ENCODE measurements at regions not wholly inside any gene's neighbourhood (a gene's known extent, or its start where the extent isn't known, plus 50 kb on each side); places are given as distances from the start of the nearest gene placed in this dataset.

DNA sequence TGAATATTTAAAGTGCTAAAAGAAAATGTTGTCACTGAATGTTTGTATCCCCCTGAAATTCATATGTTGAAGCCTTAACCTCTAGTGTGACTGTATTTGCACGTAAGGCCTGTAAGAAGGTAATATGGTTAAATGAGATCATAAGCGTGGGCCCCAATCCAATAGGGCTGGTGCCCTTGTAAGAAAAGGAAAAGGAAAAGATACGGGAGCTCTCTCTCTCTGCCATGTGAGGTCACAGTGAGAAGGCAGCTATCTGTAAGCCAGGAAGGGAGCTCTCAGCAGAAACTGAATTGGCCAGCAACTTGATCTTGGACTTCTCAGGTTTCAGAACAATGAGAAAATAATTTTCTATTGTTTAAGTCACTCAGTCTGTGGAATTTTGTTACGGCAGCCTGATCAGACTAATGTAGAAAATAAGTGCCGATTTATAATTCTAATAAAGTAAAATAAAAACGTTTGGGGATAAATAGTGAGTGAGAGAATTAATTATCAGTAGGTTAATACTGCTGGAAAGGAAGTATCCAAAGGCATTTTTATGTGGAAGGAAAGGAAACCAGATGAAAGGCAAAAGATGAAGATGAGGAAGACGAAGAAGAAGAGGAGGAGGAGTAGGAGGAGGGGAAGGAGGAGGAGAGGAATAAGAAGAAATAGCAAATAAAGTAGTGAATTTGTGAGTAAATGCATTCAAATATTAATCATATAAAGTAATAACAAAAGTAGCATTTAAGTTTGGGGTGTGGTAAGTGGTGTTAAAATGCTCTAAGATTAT, 188.5 kb upstream of the KRR1 start:
- no peak for TF ChIP-seq GATA2 (IDR thresholded peaks at IDR 0.05; ENCODE audit: low read depth, low read length)
- TF ChIP-seq GATA3 (IDR thresholded peaks at IDR 0.05; ENCODE audit: low read depth, low read length) = no peak

DNA sequence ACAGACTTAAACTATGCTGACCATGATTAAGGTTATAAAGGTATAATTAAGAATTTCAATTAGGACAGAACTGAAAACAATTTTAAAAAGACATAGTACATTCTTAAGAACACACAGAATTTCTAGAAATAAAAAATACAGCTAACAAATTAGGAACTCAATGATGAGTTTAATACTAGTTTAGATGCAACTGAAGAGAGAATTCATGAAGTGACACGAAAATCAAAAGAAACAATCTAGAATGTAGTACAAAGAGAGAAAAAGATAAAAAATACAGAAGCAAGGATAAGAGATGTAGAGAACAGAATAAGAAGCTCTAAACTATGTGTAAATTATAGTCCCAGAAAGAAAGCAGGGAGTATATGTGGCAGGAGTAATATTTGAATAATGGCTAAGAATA, 187.8 kb upstream of the KRR1 start:
- TF ChIP-seq GATA3 (IDR thresholded peaks at IDR 0.05; ENCODE audit: low read depth, low read length) = no peak

DNA sequence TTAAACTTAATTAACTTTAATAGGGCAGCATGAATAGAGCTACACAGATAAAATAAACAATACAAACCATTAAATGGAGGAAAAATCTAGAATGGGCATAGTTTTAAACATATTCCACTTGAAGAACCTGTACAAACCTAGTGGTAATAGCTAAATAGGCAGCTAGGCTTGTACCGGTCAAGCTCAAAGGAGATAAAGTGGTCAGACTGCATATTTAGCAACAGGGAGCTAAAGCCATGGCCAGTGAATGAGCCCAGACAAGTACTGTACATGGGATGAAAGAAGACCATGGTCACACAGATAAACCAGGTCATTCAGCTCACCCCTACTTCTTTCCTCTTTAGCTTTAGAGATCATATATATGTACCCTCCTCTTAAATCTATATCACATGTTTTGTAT, 186.6 kb upstream of the KRR1 start:
- TF ChIP-seq GATA3 (IDR thresholded peaks at IDR 0.05; ENCODE audit: low read depth, low read length) = no peak
- TF ChIP-seq GATA2 (IDR thresholded peaks at IDR 0.05; ENCODE audit: low read depth, low read length) = no peak

DNA sequence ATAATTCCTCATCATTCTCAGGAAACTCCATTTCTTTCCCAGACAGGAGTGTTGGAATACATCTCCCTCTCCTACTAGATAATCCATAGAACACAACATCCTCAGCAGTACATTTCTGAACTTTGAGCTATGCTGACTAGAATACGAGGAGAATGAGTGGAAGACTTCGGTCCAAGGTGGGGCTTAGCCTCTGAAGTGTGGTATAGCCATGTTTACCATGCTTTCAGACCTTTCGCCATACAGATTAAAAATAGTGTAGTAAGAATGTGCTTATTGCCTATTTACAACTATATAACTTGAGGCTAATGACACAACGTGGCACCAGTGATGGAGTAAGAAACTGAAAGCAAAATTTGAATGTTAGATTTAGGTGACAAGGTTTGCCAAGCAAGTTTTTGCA, 184.5 kb upstream of the KRR1 start:
- TF ChIP-seq GATA3 (IDR thresholded peaks at IDR 0.05; ENCODE audit: low read depth, low read length) = no peak
- TF ChIP-seq GATA2 (IDR thresholded peaks at IDR 0.05; ENCODE audit: low read depth, low read length) = no peak

DNA sequence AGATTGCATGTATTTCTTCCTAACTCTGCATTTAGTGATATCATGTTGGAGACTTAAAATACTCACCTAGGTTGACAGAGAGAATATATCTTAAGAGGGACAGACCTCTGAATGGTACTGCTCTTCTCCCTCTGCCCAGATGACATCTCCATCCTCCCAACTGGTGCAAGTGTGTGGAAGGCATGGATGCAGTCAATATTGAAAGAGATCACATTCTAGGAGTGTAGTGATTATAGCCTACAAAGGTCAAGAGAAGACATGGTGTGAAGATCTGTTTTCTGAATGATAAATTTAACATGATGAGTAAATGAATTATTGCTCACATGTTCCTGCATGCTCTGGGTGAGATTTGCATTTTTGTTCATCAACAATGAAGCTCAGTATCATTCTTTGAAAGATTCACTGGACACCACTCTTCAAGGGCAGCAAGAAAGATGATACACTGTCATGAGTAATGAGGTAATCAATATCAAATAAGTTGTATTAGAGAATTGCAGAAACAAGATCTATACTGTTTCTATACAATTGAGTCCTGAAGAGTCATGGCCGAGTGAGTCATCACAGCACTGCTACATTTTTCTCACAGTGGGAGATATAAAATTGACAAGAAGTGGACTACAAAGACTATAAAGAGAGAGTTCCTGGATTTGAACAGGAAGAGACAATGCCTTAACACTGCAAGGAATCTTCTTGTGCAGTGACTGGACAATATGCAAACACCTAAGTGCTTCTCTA, 183.3 kb upstream of the KRR1 start:
- TF ChIP-seq GATA2 (IDR thresholded peaks at IDR 0.05; ENCODE audit: low read depth, low read length) (no peak), GATA3 (IDR thresholded peaks at IDR 0.05; ENCODE audit: low read depth, low read length) (no peak)

DNA sequence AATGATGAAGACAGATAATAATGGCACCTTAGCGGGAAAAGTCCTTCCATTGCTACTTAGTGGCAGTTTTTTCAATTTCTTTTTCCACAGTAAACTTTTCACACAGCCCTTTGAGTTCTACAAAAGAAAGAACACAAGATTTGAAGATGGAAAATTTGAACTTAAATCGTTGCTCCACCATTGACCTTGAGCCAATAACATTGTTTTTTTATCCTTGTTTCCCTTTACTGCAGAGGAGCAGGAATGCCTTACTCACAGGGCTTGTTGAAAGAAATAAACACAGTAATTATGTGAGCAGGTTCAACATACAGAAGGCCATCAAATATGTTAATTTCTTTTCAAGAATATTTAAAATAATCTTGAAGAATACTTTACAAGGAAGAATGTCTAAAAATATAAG, 181.5 kb upstream of the KRR1 start:
- TF ChIP-seq GATA3 (IDR thresholded peaks at IDR 0.05; ENCODE audit: low read depth, low read length) (no peak), GATA2 (IDR thresholded peaks at IDR 0.05; ENCODE audit: low read depth, low read length) (no peak)

DNA sequence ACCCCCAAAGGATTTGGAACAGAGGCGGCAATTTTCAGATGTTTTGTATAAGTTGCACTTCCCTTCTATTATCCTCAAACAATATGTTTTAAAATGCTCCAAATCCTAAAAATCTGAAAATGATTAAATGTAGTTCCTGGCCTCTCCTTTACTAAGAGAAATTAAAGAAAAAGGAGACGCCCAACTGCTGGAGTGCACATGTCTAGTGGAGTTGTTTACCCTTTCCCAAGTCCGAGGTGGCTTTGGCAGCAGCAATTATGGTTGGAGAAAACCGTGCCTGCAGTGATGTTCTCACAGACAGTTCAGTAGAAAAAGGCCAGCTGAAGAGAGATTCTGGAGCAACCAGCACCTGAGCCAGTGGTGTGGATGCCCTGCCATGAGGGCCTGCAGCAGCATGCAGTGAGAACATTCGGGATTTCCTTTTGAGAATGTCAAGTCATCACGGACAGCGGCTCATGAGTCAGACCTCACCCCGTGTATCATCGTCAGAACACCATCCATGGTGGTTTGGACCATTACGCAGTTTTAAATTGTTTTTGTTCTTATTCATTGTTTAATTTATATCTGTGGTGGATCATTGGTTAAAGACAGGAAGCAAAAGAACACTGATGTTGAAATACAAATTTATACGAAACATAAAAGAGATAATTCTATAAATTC, 179.0 kb upstream of the KRR1 start:
- TF ChIP-seq GATA3 (IDR thresholded peaks at IDR 0.05; ENCODE audit: low read depth, low read length) (no peak), GATA2 (IDR thresholded peaks at IDR 0.05; ENCODE audit: low read depth, low read length) (no peak)

DNA sequence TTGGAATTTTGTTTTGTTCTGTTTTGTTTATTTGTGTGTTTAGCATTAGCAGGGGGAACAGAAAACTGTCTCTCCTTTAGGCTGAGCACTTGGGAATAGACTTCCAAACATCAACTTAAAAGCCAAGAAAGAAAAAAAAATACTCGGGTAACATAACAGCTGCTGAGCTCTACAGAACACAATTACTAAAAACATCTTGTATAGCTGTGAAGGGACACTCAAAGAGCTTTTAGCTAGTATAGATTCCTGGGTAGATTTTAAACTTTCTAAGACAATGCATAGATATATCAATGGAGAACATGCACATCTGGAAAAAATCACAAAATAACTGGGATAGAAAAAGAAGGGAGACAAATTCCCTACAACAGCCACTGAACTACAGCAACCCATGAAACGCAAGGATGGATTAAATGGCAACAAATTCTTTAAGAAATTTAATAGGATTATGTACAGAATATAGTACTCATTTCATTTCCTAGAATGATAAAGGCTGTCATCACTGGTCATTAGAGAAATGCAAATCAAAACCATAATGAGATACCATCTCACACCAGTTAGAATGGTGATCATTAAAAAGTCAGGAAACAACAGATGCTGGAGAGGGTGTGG, 174.3 kb upstream of the KRR1 start:
- no peak for TF ChIP-seq GATA3 (IDR thresholded peaks at IDR 0.05; ENCODE audit: low read depth, low read length)
- TF ChIP-seq GATA2 (IDR thresholded peaks at IDR 0.05; ENCODE audit: low read depth, low read length) = no peak

DNA sequence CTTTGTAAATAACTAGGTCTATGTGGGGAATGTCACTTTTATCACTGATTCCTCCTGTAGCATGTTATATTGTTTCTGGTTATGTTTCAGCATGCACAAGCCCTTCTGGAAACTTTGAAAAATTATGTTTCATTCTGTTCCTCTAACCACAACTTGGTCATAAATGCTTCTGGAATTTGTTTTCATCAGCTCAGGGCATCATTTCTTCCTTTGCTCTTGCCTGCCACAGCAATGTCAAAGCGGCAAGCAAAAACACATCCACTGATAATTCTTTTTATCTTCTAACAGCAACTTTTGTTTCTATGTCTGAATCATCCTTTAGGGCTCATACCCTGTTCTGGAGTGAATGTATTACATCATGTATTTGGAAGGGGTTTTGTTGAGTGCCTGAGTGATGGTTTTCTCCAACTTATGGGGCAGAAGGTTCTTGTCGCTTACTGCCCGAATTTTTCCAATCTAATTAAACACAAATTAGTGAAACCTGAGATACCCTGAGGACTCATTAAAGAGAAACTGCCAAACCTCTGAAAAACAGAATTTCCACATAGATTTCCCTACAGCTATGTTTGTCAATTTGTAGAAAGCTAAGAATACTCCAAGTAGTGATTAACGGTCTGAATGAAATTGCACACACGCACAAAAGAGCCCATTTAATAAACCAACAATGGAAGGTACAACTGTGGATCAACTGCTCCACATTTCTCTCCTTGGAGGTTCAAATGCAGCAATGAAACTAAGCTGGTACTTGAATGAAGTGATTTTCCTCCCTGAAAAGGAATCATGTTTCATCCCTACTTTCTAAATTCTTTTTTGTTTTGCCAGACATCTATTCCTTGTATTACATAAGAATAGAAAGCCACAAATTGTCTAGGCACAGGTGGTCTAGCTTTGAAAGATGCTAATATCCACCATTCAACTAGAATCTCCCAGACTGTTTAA, 173.5 kb upstream of the KRR1 start:
- TF ChIP-seq GATA2 (IDR thresholded peaks at IDR 0.05; ENCODE audit: low read depth, low read length) (no peak), GATA3 (IDR thresholded peaks at IDR 0.05; ENCODE audit: low read depth, low read length) (no peak)

DNA sequence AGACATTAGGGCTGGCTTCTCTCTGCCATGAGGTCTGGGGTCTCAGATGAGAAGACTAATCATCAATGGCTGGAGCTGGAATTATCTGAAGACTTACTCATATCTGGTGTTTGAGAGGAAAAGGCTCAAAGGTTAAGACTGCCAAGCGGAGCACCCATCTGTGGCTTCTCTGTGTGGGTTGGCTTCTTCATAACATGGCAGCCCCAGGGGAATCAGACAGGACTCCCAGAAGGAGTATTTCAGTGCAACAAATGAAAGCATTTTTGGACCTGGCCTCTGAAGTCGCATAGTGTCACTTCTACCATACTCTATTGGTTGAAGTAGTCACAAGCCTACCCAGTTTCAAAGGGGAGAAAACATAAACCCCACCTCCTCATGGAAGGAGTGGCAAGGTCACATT, 171.8 kb upstream of the KRR1 start:
- TF ChIP-seq GATA3 (IDR thresholded peaks at IDR 0.05; ENCODE audit: low read depth, low read length) (no peak), GATA2 (IDR thresholded peaks at IDR 0.05; ENCODE audit: low read depth, low read length) (no peak)

DNA sequence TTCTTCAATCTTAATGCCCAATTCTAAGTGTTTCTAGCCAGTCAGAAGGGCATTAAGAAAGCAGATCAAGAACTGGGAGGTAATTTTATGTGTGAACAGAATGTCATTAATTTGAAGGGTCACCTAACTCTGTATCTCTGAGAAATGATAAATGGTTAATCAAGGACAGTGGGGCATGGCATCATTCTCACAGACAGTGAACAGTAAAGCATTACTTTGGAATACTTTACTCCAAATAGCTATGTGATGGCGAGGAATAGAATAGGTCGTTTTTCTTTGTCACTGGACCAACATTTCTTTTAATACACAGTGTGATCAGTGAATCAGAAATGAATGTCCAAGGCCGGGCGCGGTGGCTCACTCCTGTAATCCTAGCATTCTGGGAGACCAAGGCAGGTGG, 166.1 kb upstream of the KRR1 start:
- TF ChIP-seq GATA2 (IDR thresholded peaks at IDR 0.05; ENCODE audit: low read depth, low read length) (no peak), GATA3 (IDR thresholded peaks at IDR 0.05; ENCODE audit: low read depth, low read length) (no peak)

DNA sequence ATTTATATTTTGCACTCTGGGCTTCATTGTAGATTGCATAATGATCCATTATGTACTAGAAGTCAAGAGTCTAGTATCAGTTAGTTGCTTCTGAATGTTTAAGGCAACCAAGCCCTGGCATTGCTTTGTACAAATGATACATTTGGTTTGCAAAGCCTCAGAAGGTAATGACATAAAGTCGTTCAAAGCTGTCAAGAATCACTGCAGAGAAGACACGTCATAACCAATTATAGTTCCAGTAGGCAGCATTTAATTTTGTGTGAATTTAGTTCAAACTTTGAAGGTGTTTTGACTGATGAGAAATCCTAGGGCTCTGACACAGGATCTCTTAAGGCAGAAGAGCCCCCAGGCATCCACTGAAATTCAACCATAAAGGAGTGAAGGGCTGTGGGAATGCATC, 163.0 kb upstream of the KRR1 start:
- TF ChIP-seq GATA2 (IDR thresholded peaks at IDR 0.05; ENCODE audit: low read depth, low read length) = no peak
- no peak for TF ChIP-seq GATA3 (IDR thresholded peaks at IDR 0.05; ENCODE audit: low read depth, low read length)

DNA sequence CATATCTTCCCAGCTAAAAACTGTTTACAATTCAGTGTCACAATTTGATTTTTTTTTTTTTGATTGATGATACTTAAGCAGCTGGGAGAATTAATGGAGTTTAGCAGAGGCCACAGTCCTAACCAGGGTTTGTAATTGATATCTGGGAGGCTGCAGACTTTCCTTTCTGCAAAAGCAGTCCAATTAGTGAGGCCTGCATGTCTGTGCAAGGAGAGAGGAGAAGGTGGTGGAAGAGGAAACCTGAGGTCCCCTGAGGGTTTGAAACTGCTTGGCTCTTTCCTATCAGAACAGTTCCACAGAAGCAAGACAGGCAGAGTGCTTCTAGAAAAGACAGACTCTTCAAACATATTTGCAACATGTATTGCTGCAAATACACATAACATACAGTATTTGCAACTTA, 160.8 kb upstream of the KRR1 start:
- TF ChIP-seq GATA2 (IDR thresholded peaks at IDR 0.05; ENCODE audit: low read depth, low read length) = no peak
- no peak for TF ChIP-seq GATA3 (IDR thresholded peaks at IDR 0.05; ENCODE audit: low read depth, low read length)

Data from SH-SY5Y (cell line).